Astrocyte (in vitro differentiated cells and primary cell): ENCODE measurements at regions not wholly inside any gene's neighbourhood (a gene's known extent, or its start where the extent isn't known, plus 50 kb on each side); places are given as distances from the start of the nearest gene placed in this dataset.
"Not testable (repeated sequence)": the region's sequence is repeated elsewhere in the genome, so short reads cannot be mapped to it uniquely, and the experiment has no call there.

Source experiments
- DNase-seq: peaks from one replicate; pipeline ENCODE4 v3.0.0-alpha.2; 2010; ENCODE audit warnings: low read depth
- FAIRE-seq: peaks from 2 replicates; lab custom pipeline; 2011; peaks lifted over from hg19 to GRCh38; lab: Jason Lieb, UNC
- H2AFZ ChIP-seq: 2 replicates; pipeline ENCODE4 v1.6.0; 2012; ENCODE audit warnings: low read depth, low read length, inconsistent platforms
- H3K27ac ChIP-seq: 2 replicates; pipeline ENCODE4 v1.5.1; 2011; ENCODE audit warnings: low read depth, low read length, inconsistent platforms
- H3K27me3 ChIP-seq: 2 replicates; pipeline ENCODE4 v1.6.0; 2011; ENCODE audit warnings: low read length, inconsistent platforms; ENCODE audit not compliant: insufficient read depth
- H3K36me3 ChIP-seq: 2 replicates; pipeline ENCODE4 v1.5.1; 2011; ENCODE audit warnings: low read length, inconsistent platforms; ENCODE audit not compliant: insufficient read depth
- H3K4me1 ChIP-seq: 2 replicates; pipeline ENCODE4 v1.5.1; 2011; ENCODE audit warnings: low read length, inconsistent platforms; ENCODE audit not compliant: insufficient read depth
- H3K4me2 ChIP-seq: 2 replicates; pipeline ENCODE4 v1.6.0; 2012; ENCODE audit warnings: low read length, inconsistent platforms
- H3K4me3 ChIP-seq: 2 replicates; pipeline ENCODE4 v1.5.1; 2011; ENCODE audit warnings: low read depth, mild to moderate bottlenecking, low read length, inconsistent platforms; ENCODE audit not compliant: insufficient read depth
- H3K79me2 ChIP-seq: 2 replicates; pipeline ENCODE4 v1.6.0; 2012; ENCODE audit warnings: mild to moderate bottlenecking, low read length, inconsistent platforms; ENCODE audit not compliant: insufficient read depth
- H3K9ac ChIP-seq: 2 replicates; pipeline ENCODE4 v1.6.0; 2012; ENCODE audit warnings: mild to moderate bottlenecking, low read length, inconsistent platforms
- H3K9me3 ChIP-seq: 2 replicates; pipeline ENCODE4 v1.5.1; 2012; ENCODE audit warnings: low read depth, mild to moderate bottlenecking, low read length, inconsistent platforms; ENCODE audit not compliant: insufficient read depth
- H4K20me1 ChIP-seq: 2 replicates; pipeline ENCODE4 v1.6.0; 2012; ENCODE audit warnings: low read length, inconsistent platforms; ENCODE audit not compliant: insufficient read depth
- H3K27ac Mint-ChIP-seq: one replicate; pipeline ENCODE4 v1.8.0; 2021; ENCODE audit warnings: mild to moderate bottlenecking, mixed read lengths; ENCODE audit not compliant: unreplicated experiment
- H3K27me3 Mint-ChIP-seq: one replicate; pipeline ENCODE4 v1.8.0; 2021; ENCODE audit warnings: low read depth, mixed read lengths; ENCODE audit not compliant: unreplicated experiment
- H3K36me3 Mint-ChIP-seq: one replicate; pipeline ENCODE4 v1.8.0; 2021; ENCODE audit warnings: low read depth, mixed read lengths; ENCODE audit not compliant: unreplicated experiment
- H3K4me1 Mint-ChIP-seq: one replicate; pipeline ENCODE4 v1.8.0; 2021; ENCODE audit warnings: low read depth, mixed read lengths; ENCODE audit not compliant: unreplicated experiment
- H3K4me3 Mint-ChIP-seq: one replicate; pipeline ENCODE4 v1.8.0; 2021; ENCODE audit warnings: mild to moderate bottlenecking, moderate library complexity, mixed read lengths; ENCODE audit not compliant: unreplicated experiment
- H3K9me3 Mint-ChIP-seq: one replicate; pipeline ENCODE4 v1.8.0; 2021; ENCODE audit warnings: mild to moderate bottlenecking, mixed read lengths; ENCODE audit not compliant: unreplicated experiment
- EZH2 ChIP-seq: IDR thresholded peaks from 2 replicates; pipeline ENCODE4 v1.6.1; 2012; ENCODE audit warnings: mild to moderate bottlenecking, low read length, inconsistent platforms; ENCODE audit not compliant: insufficient read depth
- TF ChIP-seq, protein P1 (sequence below): IDR thresholded peaks from 2 replicates; pipeline ENCODE4 v1.5.1; 2011; ENCODE audit warnings: low read depth, mild to moderate bottlenecking, inconsistent platforms, low read length, moderate library complexity; ENCODE audit not compliant: insufficient read depth

GRCh38 chr3:18527691-18528090 lies 102.6 kb upstream of the SATB1 start:
- H3K4me3 ChIP-seq, result no peak overlapping the region
- H3K4me3 Mint-ChIP-seq, result no peak overlapping the region
- H3K27ac Mint-ChIP-seq, result no peak overlapping the region
- no peaks in the 10 kb centered on the region for H3K36me3 ChIP-seq
- H3K4me1 Mint-ChIP-seq, result no peaks in the 10 kb centered on the region
- H3K36me3 Mint-ChIP-seq, result no peaks in the 10 kb centered on the region
- no peaks in the 10 kb centered on the region for H4K20me1 ChIP-seq
- H3K27me3 ChIP-seq, result no peaks in the 10 kb centered on the region
- no peak overlapping the region for H2AFZ ChIP-seq
- no peaks in the 10 kb centered on the region for H3K9me3 ChIP-seq
- H3K9ac ChIP-seq, result no peak overlapping the region
- H3K27ac ChIP-seq, result no peak overlapping the region
- TF ChIP-seq, protein P1, sequence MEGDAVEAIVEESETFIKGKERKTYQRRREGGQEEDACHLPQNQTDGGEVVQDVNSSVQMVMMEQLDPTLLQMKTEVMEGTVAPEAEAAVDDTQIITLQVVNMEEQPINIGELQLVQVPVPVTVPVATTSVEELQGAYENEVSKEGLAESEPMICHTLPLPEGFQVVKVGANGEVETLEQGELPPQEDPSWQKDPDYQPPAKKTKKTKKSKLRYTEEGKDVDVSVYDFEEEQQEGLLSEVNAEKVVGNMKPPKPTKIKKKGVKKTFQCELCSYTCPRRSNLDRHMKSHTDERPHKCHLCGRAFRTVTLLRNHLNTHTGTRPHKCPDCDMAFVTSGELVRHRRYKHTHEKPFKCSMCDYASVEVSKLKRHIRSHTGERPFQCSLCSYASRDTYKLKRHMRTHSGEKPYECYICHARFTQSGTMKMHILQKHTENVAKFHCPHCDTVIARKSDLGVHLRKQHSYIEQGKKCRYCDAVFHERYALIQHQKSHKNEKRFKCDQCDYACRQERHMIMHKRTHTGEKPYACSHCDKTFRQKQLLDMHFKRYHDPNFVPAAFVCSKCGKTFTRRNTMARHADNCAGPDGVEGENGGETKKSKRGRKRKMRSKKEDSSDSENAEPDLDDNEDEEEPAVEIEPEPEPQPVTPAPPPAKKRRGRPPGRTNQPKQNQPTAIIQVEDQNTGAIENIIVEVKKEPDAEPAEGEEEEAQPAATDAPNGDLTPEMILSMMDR, result no peak
- no peak for TF ChIP-seq EZH2
- H3K4me1 ChIP-seq, result no peaks in the 10 kb centered on the region
- FAIRE-seq, result no peak
- no peaks in the 10 kb centered on the region for H3K27me3 Mint-ChIP-seq
- H3K9me3 Mint-ChIP-seq, result peaks cover 2% of the 10 kb centered on the region
- no peak for DNase-seq
- no peak overlapping the region for H3K4me2 ChIP-seq
- no peaks in the 10 kb centered on the region for H3K79me2 ChIP-seq

DNA sequence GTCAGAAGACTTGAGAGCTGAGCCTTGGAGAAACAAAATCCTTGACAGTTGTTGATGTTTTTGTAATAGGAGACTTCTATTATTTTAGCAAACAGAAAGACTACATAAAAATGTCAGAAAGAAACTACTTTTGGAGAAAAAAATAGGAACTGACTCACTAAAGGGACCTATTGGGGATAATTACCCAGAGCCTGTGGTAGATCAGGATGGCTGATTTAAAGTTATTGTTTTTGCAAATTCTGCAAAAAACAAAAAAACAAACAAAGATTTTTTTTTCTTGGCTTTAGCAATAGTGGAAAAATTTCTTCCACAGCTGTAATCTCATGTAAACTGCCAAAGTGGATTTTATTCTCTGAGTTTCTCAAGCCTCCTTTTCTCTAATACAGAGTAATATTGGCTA lies 101.5 kb upstream of the SATB1 start:
- Histone ChIP-seq H3K79me2 (no peaks in the 10 kb centered on the region), H2AFZ (no peak overlapping the region), H3K4me1 (no peaks in the 10 kb centered on the region), H3K4me2 (no peak overlapping the region), H4K20me1 (no peaks in the 10 kb centered on the region), H3K27ac (no peak overlapping the region), H3K36me3 (no peaks in the 10 kb centered on the region), H3K9ac (no peak overlapping the region), H3K9me3 (no peaks in the 10 kb centered on the region), H3K27me3 (no peaks in the 10 kb centered on the region), H3K4me3 (no peak overlapping the region)
- H3K4me3 Mint-ChIP-seq, result no peak overlapping the region
- DNase-seq (no peak), FAIRE-seq (no peak)
- TF ChIP-seq EZH2, result no peak
- TF ChIP-seq, protein P1, result no peak
- peaks cover 2% of the 10 kb centered on the region for H3K9me3 Mint-ChIP-seq
- H3K36me3 Mint-ChIP-seq, result no peaks in the 10 kb centered on the region
- H3K27ac Mint-ChIP-seq, result no peak overlapping the region
- H3K4me1 Mint-ChIP-seq, result no peaks in the 10 kb centered on the region
- H3K27me3 Mint-ChIP-seq, result no peaks in the 10 kb centered on the region

GRCh38 chr3:18516170-18516569 lies 91.0 kb upstream of the SATB1 start:
- H4K20me1 ChIP-seq, H2AFZ ChIP-seq, H3K27ac ChIP-seq, H3K4me3 ChIP-seq, H3K4me1 Mint-ChIP-seq, H3K36me3 ChIP-seq, DNase-seq, H3K27me3 ChIP-seq, H3K4me3 Mint-ChIP-seq, H3K27me3 Mint-ChIP-seq, H3K27ac Mint-ChIP-seq, H3K9me3 Mint-ChIP-seq, H3K36me3 Mint-ChIP-seq, H3K4me2 ChIP-seq, H3K4me1 ChIP-seq, H3K9ac ChIP-seq, H3K9me3 ChIP-seq, FAIRE-seq, H3K79me2 ChIP-seq: not testable (repeated sequence)
